ENCODE measurements at regions not wholly inside any gene's neighbourhood (a gene's known extent, or its start where the extent isn't known, plus 50 kb on each side); places are given as distances from the start of the nearest gene placed in this dataset.

DNA sequence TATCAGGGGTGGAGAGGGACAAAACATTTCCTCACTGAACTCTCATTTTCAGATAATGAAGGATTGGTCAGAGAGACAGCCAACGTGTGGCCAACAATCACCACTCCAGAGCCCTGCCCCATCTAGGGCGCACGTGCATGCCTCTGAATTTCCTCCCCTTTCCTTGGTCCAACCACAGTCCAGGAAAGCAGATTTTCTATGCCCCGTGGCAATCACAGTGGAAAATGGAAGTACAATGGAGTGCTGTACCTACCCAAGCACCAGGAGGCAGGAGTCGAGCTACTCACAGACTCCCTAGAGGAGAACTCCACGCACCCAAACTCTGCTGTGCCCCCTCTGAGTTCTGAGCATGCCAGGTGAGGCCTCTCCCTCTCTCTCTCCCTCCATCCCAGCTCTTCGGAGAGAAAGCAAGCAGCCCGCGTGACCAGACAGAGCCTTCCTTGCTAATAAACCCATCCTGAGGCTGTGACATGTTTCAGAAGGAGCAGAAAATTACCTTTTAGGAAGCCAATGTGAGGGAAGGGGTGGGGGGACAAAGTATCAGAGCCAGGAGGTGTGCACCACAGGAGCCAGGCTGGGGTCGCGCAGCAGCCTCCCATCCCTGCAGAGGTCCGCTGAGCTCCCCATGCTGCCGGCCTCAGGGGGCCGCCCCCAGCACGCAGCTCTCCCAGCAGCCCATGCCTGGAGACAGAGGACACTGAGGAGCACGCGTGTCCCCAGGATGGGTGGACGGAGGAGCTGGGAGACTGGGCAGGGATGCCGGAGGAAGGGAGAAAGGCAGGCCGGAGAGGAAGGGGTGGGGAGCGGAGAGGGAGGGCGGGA lies 73.4 kb downstream of the PITPNM2 start:
- no peak for DNase-seq

DNA sequence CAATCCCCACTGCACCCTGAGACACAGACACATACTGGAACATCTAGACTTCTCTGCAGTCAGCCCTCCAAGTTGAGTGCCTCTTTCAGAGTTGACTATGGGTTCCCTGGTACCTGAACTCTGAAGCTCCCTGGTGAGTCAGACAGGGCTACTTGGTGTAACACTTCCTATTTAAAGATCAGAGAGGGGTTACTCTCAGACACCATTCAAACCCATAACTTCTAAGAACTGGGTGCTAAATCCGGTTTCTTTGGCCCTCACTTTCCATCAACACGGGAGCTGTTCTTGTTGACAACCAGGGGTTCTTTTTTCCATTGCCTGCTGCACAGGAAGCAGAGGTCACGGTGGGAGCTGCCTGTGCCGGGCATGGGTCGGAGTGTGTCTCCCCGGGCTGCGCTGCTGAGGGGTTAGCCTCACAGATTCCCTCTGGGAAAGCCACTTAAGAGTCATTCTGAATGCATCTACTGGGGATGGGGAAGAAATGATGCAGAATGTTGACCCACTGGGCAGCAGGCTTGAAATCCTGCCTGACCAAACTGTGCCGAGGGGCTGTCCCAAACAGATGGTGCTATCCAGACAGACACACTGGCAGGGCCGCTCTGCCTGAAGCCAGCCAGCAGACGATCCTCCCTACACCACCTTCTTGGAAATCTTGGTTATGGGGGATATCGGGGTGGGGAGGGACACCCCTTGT lies 74.1 kb downstream of the PITPNM2 start:
- DNase-seq, result no peak

DNA sequence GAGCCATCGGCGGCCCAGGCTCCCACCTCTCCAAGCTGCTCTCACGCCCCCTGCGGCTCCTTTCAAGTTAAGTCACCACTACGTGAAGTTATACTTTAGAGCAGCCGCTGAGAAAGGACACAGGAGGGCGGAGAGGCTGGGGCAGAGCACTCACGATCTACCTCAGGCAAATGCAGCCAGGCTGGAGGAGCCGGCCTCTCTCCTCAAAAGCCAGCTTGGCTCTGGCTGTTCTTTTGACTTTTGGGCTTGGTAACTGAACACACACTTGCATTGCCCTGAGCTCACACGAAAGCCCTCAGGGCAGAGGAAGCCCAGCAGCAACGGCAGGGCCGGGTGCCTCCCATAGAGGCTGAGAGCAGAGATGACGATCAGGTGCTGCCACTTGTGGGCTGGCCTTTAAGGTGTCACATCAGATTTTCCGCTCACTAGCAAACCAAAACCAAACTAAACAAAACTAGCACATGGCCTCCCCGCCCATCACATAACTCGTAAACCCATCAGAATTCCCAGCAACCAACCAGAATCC lies 75.2 kb downstream of the PITPNM2 start:
- peak; percentile 7 for DNase-seq

GRCh38 chr12:123075087-123075645 lies 75.7 kb downstream of the PITPNM2 start:
- no peak for DNase-seq

GRCh38 chr12:123073962-123074801 lies 76.7 kb downstream of the PITPNM2 start:
- DNase-seq, result no peak

- DNase-seq, result no peak
Measured at GRCh38 chr12:123073292-123073691, 77.6 kb downstream of the PITPNM2 start.

- peak; percentile 23 for DNase-seq
Measured at GRCh38 chr12:123071857-123072256, 79.0 kb downstream of the PITPNM2 start.

DNA sequence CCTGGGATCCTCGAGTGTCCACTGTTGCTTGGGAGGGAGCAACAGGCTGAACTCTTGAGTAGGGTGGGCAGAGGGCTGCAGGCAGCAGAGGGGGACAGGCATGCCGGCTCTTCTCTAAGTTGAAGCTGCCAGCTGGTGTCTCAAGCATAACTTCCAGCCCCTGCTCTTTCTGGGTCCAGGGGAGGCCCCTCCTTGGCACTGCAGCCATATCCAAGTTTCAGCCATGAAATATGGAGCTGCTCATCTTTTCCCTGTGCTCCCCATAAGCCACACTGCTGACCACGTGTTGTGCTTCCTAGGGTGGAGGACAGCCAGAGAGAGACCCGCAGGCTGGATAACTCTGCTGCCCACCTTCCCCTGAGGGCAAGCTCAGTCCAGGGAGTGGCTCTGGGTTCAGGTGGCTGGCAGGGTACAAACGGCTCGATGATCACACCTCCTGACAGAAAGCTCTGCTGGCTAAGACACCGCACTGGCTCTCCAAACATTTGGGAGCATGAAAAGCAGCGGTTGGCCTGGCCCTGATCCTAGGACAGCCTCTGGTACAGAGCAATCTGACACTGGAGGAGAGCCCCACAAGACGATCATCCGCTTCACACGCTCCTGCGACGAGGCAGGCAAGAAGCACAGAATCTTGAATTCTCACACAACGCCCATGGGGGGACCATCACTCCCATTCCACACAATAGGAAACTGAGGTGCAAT lies 79.6 kb downstream of the PITPNM2 start:
- no peak for DNase-seq

DNA sequence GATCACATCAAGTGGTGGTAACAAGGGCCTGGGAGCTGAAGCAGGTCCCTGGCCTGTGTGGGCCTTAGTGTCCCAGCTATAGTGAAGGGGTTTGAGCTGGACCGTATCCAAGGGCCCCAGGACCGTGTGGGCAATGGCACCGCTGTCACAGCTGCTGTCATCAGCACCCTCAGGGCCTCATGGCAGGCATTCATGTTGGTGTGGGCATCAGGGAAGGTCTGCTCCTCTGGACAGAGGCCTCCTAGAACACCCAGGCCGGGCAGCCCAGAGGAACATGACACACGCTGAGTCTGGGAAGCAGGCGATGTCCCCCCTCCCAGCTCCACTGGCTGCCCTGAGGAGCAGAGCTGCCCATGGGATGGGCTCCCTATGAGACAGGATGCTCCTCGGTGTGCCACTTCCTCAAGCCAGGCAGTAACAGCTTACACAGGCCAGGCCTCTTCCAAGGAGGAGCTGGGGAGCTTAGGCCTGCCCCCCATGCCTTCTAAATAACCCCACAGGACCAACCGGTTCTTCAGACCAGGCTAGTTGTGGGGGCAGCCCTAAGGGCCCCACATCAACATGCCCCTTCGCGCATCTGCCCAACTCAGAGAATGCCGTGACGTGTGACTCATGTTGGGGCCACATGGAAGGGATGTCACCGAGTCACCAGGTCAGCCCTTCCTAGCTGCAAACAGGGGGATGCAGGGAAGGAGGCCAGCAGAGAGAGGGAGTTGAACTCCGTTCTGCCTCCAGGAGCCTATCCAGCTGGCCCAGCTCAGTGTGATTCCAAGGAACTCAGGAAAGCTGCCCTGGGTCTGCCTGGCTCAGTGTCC lies 80.4 kb downstream of the PITPNM2 start:
- no peak for DNase-seq

- no peak for DNase-seq
Measured at GRCh38 chr12:123069436-123070266, 81.2 kb downstream of the PITPNM2 start.

- no peak for DNase-seq
Measured at GRCh38 chr12:123067654-123068053, 83.2 kb downstream of the PITPNM2 start.

- DNase-seq, result no peak
Measured at GRCh38 chr12:123066384-123066710, 84.5 kb downstream of the PITPNM2 start.

DNA sequence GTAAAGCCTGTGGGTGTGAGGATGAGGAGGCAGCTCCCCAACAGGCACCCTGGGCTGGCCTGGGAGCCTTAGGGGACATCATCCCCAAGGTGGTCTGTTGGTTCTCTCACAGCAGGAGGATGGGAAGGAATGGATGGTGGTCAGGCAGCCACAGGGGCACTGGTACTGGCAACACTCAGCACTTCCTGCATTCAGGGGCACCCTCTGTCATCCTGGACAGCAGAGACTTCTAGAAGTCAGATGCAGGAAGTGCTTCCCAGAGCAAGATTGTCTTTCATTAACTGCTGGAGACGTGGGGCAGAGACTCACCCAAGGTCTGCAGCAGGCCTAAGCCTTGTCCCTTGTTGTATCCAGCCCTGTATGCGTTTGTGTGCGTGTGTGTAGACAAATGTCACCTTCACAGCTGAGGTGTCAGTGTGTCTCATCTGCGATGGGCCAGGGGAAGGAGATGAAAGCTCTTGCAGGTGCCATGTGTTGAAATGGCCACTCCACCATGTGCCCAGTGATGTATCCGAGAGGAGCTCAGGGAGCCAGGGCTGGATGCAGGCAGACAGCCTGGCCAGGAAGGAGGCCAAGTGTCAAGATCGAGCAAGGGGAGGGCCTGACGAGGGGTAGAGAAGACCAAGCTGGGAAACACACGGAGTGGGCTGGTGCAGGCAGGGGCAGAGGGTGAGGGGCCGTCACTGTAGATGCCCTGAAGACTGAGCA lies 85.1 kb downstream of the PITPNM2 start:
- no peak for DNase-seq

GRCh38 chr12:123064885-123065619 lies 84.6 kb downstream of the ARL6IP4 start:
- DNase-seq, result peak; percentile 66

DNA sequence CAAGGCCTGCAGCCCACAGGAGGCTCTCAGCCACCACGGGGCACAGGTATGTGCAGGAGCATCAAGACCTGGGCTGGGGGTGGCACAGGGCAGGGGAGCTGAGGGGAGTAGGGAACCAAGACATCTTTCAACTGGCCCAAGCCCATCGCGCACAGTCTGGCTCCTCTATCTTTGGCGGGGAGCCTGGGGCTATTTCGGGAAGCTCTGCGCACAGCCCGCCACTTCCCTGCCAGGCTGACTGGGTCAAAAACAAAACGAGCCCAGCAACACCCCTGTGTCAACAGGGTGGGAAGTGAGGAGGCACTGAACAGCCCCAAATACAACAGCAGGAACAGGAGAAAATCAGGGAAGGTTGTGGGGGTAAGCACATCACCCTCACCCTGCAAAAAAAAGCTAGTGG lies 83.9 kb downstream of the ARL6IP4 start:
- no peak for DNase-seq

DNA sequence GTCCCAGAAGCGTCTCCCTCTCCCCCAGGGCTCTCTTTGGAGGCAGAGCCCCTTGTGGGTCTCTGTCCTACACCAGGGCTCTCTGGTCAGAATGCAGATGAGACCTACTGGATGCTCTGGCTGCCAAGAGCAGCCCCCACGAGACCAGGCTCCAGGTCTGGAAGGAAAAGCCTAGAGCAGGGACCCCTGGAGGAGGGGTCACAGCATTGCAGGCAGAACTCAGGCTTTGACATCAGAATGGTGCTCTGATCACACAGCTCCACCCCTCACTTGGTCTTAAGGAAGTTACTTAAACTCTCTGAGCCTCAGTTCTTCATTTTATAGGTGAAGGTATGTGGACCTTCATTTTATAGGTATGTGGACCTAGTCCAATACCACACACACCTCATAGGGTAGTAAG lies 83.1 kb downstream of the ARL6IP4 start:
- no peak for DNase-seq

DNA sequence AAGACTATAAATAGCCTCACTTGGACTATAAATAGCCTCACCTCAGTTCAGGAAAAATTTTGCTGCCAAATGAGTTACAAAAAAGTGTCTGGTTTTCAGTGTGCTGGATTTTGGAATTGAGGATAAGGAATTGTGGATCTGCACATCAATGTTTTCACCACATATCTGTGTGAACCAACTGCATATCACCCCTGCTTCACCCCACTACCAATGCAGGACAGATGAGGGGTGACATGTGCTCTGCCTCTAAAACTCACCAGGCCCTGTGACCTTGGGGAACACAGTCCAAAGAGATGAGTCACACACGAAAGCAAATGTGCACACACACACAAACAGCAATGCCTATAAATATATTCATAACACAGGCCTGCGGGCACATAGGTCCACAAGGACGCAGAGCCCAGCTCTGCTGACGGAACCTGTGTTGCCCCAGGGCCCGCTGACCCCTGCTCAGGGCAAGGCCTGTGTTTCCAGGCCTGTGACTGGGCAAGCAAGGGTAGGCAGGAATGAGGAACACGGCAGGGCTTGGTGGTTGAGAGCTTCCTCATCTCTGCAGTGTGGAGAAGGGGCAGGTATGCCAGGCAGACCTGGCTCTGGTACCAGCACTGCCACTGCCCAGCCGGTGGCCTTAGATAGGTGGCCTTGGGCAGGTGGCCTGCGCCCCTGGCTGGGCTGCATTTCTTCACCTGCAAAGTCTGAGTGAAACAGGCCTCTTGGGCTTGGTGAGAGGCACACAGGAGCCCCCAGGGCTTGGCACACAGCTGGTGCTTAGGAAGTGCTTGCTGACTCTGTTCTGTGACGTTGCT lies 82.4 kb downstream of the ARL6IP4 start:
- no peak for DNase-seq
